Cerebellar cortex (tissue), 1 donor: ENCODE measurements at regions not wholly inside any gene's neighbourhood (a gene's known extent, or its start where the extent isn't known, plus 50 kb on each side); places are given as distances from the start of the nearest gene placed in this dataset.

Experiments
- DNase-seq: peaks from one replicate; pipeline ENCODE4 v3.0.0-alpha.2; 2015; ENCODE audit warnings: low spot score

DNA sequence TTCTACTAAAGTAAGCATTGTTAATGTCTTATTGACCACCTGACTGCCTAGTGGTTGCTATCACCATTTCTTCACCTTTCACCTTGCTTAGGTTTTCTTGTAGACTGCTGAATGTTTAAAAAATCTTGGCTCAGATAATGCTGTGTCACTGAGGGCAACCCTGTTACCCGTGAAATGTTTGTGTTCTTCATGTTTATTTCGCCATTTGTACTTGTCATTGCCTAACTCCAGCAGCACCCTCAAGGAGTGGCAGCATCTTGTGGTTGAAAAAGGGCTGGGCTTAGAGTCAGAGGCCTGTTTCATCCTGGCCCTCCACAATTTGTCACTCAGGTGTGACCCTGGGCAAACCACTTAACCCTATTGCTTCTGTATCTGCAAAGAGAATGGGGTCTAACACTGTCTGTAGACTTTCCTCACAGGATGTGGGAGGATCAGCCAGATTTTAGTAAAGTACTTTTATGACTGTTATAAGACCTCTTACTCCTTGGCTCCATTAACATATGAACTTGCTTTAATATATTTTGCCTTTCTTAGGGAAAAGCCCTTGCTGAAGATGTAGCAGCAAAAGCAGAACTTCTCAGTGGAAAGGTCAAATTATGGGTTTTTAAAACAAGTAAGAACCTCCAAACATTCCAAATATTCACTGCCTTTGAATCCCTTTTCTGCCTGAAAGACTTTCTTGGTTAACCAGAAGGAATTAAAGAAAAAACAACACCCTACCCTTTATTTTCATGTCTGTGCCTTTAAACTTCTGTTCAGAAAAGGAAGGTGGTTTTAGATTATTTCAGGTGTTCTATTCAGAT lies 154.5 kb upstream of the C11orf87 start:
- no peak for DNase-seq

DNA sequence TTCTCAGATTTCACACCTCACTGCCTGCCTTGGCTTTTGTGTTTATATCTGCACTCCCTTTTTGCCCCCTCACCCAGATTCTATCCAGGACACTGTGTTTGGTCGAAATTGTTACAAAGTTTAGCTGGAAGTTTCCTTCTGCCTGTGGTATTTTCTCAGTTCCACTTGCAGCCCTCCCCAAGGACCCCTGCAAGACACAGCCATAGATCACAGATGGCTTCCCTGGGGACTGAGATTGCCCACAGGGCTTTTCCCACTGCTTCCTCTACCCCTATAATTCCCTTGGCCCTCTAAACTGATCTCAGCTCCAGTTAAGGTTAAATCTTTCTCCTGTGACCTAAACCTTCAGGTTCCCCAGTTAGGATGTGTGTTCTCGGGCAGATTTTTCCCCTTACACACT lies 146.1 kb upstream of the C11orf87 start:
- DNase-seq = no peak

DNA sequence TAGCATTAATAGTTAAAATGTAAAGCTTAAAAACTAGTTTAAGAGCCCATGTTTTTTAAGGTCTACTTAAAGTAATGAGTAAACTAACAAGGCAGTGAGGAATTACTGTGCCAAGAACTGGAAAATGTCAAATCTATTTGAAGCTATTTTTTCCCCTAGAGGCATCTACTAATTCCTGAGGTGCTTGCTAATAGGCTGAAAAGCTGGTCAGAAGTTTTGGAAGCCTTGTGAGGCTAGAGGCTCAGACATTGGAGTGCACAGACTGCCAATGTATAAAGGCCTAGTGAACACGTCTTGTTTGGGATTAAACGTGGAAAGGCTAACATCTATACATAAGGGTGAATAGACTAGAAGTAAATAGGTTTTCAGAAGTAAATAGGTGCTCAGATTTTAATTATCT lies 136.5 kb upstream of the C11orf87 start:
- no peak for DNase-seq

DNA sequence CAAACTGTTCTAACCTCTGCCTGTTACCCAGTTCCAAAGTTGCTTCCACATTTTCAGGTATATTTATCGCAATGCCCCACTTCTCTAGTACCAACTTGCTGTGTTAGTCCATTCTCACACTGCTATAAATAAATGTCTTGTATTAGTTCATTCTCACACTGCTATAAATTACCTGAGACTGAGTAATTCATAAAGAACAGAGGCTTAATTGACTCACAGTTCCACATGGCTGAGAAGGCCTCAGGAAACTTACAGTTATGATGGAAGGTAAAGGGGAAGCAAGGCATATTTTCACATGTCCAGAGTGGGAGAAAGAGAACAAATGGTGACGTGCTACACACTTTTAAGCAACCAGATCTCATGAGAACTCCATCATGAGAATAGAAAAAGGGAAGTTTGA lies 130.4 kb upstream of the C11orf87 start:
- no peak for DNase-seq

DNA sequence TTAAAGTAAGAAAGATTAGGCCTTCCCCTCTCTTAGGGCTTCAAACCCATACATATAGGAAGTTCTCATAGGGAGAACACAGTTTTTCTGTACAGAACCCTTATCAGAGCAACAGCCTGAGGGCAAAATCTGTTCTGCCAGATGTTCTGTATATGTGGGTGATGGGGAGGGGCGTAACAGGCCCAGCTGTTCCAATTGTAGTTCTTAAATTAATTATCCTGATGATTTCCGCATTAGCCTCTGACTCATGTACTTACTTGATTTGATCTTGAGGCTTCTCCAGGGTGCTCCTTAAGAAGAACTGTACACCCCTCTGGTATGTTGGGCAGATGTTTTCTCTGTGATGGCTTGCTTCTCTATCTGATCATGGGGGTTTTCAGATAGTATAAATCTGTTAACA lies 123.1 kb upstream of the C11orf87 start:
- no peak for DNase-seq

DNA sequence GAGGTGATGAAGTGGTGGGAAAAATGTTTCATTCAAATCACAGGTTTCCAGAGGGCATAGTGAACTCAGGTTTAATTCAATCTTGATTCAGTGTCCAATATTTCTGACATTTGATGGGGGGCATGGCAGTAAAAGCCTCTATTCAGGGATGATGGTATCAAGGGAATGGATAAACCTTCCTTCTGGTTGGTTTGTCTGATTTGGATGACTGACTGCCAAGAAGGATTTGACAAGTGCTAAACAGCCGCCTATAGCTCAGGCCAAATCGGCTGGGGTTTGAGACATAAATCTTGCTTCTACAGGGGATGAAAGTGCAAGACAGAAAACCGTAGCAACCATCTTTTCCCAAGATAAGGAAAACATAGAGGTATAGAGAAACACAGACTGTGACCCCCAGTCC lies 121.8 kb upstream of the C11orf87 start:
- DNase-seq = no peak

DNA sequence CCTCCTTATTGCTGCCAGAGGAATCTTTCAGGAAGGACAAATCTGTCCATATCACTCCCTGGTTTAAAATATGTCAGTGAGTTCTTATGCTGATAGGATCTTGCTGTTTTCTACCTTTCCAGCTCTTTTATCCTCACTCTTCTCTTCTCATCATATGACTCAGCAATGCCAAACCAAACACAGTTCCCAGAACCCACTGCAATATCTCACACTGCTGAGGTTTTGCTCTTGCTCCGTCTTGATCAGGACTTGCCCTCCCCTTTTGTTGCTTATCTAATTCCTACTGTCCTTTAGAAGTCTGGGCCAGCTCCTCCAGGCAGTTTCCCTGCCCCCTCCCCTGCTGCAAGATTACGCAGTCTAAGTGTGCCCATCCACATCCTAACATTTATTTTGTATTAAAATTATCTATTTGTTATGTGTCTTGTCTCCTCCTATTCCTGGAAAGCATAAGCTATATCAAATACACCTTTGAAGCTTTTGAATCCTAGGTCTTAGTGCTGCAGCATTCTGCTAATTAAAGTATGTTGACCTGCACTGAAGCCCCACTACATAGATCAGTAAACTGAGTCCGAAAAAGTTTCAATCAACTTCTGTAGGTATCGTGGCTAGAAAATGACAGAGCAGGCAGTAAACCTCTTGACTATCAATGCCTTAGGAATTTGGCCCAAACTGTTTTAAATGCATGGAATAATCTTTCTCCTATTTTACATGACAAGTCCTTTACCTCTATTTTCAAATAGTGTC lies 119.2 kb upstream of the C11orf87 start:
- no peak for DNase-seq

DNA sequence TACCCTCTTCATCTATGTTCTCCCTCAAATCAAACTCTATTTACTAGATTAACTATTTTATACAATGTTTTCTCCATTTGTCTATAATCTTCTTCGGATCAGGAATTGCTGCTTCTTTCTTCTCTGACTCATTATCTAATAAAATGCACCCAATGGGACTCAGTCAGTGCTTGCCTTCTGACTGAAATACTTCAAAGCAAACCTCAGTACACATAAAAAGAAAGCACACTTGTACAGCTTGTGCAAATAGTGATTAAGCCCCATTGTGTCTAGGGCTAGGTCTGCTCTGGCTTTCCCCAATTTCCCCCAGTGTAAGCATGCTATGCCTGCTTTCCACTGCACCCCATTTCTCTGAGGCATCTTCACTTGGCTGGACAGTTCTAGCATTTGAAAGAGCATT lies 118.6 kb upstream of the C11orf87 start:
- no peak for DNase-seq

DNA sequence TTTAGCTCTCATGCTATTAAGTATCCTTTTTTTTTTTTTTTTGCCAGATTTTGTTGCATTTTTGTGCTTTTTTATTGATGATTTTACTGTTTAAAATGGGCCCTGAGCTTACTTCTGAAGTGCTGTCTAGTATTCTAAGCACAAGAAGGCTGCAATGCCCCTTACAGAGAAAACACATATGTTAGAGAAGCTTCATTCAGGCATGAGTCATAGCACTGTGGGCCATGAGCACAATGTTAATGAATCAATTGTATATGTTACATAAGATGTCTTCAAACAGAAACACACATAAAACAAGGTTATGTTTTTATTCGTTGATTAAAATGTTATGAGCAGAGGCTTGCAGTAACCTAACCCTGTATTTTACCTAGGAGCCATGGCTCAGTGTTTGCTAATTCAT lies 117.8 kb upstream of the C11orf87 start:
- no peak for DNase-seq

DNA sequence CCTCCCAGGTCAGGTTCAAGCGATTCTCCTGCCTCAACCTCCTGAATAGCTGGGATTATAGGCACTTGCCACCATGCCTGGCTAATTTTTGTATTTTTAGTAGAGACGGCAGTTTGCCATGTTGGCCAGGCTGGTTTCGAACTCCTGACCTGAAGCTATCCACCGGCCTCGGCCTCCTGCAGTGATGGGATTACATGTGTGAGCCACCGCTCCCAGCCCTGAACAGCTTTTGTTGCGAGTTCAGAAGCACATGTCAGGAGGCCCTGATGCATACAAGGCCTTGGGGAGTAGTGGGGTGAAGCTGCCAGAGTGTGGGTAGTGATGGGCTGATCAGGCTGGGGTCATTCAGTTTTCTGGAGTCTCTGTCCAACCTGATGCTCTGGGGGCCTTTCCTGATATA lies 117.0 kb upstream of the C11orf87 start:
- no peak for DNase-seq

DNA sequence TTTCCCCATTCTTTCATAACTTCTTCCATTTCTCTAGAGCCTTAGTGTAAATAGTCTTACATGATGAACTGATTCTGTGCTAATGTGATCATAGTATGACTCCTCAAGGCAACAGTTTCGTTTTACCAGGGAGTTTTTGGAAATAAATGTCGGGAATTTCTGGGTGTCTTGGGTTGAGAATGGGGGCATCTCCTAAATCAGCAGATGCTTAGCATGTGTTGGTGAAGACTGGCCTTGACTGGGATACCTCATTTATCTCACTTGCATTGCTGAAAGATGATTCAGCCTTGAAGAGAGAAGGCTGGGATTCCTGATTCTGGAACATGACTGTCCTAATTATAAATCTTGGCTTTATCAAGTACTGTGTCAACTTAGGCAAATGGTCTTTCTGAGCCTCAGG lies 115.7 kb upstream of the C11orf87 start:
- no peak for DNase-seq

DNA sequence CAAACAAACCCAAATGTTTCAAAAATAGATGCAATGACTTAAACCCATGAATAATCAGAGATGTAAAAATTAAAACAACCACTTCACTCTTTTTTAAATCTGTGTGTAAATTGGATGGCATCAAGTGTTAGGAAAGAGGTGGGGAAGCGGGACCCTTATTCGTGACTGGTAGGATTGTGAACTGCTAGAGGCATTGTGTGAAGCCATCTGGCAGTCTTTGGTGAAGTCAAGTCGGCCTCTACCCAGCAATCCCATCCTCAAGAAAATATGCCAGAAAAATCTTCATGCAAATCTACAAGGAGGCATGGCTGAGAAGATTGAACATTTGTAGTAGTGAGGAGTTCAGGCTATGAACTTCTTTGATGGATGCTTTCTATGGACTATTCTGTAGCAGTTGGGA lies 114.6 kb upstream of the C11orf87 start:
- no peak for DNase-seq

DNA sequence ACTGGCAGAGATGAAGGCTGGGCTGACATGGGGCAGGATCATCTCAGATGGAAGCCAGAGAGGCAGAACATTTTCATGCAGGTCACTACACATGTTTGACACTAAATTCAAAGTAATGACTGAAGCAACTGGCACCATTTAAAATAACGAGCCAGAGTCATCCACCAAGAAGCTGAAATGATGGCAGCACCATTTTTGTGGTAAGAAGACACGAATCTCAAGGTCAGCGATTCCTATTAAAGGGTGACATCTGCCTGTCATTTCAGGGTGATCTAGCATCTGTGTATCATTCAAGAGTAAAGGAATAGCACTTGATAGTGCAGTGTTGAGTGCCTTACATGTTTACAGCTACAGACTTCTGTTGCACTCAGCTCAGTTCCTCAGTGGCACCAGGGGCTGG lies 113.4 kb upstream of the C11orf87 start:
- no peak for DNase-seq

DNA sequence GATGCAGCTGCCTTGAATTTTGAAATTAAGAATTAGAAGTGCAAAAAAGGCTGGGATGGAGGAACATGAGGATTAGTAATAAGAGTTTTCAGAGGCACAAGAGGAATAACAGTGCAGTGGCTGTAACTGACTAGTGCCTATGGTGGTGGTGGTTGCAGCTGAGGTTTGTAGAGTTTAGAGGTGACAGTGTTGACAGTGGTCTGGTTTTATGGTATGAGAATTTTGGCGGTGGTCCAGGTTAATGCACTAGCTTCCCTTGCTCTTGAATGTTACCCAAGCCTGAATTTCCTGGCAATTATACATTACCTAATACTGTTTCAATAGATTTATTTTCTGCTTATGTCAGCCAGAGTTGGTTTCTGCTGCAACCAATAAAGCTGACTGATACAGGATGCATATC lies 112.8 kb upstream of the C11orf87 start:
- DNase-seq = peak; percentile 2

DNA sequence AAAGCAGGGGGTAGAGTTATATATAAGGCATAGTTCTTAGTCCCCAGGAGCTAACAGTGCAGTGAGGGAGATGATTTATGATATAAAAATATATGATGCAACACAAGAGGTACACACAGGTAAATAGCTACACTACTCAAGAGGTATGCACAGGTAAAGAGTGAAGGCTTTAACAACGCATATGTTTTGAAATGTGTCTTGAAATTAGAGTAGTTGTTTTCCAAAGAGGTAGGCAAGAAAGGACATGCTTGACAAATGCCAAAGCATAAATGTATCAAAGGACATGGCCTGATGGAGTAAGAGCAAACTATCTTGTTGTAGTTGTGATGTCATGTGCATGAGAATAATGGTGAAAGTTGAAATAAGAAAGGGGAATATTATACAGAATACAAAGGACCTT lies 104.3 kb upstream of the C11orf87 start:
- DNase-seq = no peak

DNA sequence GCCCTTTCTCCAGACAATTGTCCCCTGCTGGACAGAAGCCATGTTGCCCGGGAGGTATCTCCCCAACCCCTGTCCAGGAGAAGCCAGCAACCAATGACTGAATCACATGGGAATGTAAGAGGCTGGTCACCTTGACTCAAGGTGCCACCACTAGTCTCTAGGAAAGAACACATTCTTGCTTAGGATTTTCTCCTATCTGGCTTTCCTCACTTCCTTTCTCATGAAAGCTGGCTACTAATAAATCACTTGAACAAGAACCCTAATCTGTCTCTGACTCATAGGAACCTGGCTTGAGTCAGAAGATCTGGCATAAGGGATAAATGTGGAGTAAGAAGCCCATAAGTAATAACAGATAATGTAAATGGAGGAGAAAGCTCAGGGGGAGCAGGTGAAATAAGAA lies 101.4 kb upstream of the C11orf87 start:
- DNase-seq = no peak

DNA sequence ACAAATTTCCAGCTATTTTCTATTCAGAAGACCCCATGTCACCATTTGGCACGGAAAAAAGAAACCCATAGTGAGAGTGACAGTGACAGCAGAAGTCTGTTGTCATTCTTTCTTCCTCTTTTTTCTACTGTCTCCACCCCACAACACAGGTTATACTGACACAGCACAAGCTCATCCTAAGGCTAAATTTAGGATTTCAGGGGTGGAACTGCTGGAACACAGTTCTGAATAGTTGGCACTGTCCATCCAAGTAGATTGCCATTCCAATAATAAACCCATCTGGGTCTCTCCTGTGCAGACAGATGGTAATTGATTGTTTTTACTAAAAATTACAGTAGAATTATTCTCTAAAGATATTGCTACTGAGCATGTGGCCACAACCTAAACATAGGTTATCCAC lies 95.2 kb upstream of the C11orf87 start:
- no peak for DNase-seq

DNA sequence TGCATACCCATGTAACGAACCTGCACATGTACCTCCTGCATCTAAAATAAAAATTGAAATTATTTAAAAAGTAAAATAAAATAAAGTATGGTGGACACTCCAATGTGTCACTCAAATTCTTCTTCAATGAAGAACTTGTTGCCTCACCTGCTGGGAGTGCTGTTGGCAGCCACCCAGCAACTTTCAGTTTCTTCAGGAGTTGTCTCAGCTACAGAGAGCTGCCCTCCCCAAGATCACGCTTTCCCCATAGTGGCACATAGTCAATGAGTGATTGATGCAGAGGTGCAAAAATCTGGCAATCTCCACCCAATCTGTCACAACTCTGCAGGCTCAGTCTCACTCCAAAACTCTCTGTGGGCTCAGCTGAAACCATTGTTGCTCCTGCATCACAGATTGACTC lies 92.3 kb upstream of the C11orf87 start:
- DNase-seq = no peak

DNA sequence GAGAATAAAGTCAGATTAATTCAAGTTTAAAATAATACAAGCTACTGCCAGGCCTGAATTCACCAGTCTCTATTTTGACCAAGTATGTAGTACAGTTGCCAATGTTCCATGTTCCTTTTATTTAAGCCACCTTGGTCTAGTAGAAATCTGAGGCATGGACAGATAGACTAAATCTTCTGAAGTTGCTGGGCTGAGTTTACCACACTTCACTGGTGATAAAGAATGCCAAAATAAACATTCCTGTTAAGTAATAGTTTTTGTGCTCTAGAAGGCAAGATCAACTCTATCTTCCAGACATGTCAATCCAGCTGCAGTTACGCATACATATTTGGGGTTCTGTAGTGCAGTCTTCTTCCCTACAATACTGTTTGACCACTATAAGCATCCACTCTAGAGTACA lies 83.9 kb upstream of the C11orf87 start:
- no peak for DNase-seq

DNA sequence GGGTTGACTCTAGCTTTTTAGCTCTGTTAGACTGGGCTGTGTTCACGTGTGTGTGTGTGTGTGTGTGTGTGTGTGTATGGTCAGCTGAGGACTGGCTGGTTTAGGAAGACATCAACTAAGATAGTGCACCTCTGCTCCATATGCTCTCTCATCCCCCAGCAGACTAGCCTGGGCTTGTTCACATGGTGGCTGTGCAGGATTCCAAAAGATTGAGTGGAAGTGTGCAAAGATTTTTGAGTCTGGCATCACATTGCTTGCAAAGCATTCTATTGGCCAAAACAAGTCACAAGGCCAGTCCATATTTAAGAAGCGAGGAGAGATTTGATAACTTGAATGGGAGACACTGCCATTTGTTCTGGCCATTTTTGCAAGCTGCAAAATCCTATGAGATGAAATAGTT lies 79.7 kb upstream of the C11orf87 start:
- no peak for DNase-seq

DNA sequence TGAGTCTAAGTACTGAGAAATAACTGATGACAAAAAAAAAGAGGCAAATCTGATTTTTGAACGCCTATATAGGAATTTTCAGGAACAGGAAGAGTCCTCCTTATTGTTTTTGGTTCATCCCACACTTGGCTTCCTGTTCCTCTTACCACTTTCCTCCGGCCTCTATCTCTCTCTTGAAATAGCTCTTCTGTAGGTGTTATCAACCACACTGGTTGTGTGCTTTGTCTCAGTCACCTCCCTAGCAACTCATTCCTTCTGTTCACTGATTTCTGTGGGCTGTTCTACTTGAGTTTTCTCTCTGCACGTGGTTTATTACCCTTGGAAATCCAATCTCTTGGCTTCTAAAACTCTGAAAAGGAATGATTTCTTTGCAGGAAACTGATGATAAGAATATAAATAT lies 78.7 kb upstream of the C11orf87 start:
- no peak for DNase-seq

DNA sequence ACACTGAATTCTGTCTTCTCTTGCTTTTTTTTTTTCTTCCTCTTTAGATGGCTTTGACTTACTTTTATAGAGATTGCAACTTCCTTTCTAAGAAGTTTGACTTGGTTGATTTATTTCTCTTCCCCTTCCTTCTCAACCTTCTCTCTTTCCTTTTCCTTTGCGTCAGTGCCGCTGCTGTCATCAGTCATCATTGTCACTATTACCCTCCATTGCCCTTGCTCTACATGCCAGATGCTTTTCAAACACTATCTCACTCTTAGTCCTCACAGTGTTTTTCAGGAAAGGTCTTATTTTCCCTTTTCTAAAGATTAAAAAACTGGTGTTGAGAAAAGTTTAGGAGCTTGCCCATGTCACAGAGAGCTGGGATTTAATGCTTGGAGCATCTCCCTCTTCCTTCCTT lies 74.7 kb upstream of the C11orf87 start:
- no peak for DNase-seq

DNA sequence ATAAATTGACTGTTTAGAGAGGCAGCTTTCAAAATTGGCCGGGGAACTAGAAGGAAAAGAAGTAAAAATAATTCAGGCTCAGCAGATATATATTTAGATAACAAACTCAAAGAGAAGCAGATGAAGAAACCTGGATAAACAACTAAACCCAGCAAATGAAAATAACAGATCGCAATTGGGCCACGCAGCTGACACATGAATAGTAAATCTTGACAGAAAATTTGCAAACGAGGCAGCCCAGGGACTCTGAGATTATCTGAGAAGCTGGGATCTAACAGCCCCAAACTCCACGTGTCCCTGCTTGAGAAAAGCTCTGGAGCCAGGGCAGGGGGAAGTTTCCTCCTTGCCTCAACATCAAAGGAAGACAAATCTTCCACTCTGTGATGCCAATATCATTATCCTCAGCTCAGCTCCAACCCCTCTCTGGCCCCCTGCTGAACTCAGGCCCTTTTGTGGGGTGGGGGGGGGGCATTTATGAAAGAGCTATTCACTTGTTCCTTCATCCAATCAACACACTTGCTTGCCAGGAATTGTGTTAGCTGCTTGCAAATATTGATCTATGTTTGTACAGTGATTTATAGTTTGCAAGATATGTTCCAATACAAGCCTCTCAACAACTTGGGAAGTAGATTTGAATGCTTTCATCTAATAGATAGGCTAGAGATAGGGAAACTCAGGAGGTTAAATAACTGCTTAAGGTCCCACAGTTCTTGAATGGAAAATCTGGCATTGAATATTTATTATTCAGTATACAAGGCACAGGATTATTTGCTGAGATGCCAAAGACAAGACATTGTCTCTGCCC lies 72.5 kb upstream of the C11orf87 start:
- DNase-seq = no peak
